Mesothelial cell of epicardium (in vitro differentiated cells): ENCODE measurements at regions not wholly inside any gene's neighbourhood (a gene's known extent, or its start where the extent isn't known, plus 50 kb on each side); places are given as distances from the start of the nearest gene placed in this dataset.
"Not testable (repeated sequence)": the region's sequence is repeated elsewhere in the genome, so short reads cannot be mapped to it uniquely, and the experiment has no call there.

ENCODE experiments used
- DNase-seq, 2 experiments: peaks; one replicate each; pipeline ENCODE4 v3.0.0; 2021; ENCODE audit warnings: low spot score in 2 of 2; ENCODE audit not compliant: unreplicated experiment in 2 of 2
- H3K27ac Mint-ChIP-seq: 2 replicates; pipeline ENCODE4 v1.8.0; 2021; ENCODE audit warnings: mixed read lengths
- H3K27me3 Mint-ChIP-seq: 2 replicates; pipeline ENCODE4 v1.8.0; 2021; ENCODE audit warnings: low read depth, mixed read lengths
- H3K36me3 Mint-ChIP-seq: 2 replicates; pipeline ENCODE4 v1.8.0; 2021; ENCODE audit warnings: mixed read lengths
- H3K4me1 Mint-ChIP-seq: 2 replicates; pipeline ENCODE4 v1.8.0; 2021; ENCODE audit warnings: mixed read lengths
- H3K4me3 Mint-ChIP-seq: 2 replicates; pipeline ENCODE4 v1.8.0; 2021; ENCODE audit warnings: mild to moderate bottlenecking, moderate library complexity, mixed read lengths
- H3K9me3 Mint-ChIP-seq: 2 replicates; pipeline ENCODE4 v1.8.0; 2021; ENCODE audit warnings: mixed read lengths
- CTCF ChIP-seq: fragments of 200-600 bp; sonication (generic); IDR thresholded peaks from one replicate; pipeline ENCODE4 v1.5.0; 2021; ENCODE audit warnings: antibody characterized with exemption; ENCODE audit not compliant: unreplicated experiment

GRCh38 chr3:191680989-191681597, 220.1 kb downstream of the PYDC2 start:
- Mint-ChIP-seq H3K4me1 (peaks cover 17% of the 10 kb centered on the region), H3K27ac (no peak overlapping the region), H3K27me3 (no peaks in the 10 kb centered on the region), H3K9me3 (no peaks in the 10 kb centered on the region), H3K4me3 (no peak overlapping the region), H3K36me3 (no peaks in the 10 kb centered on the region)
- DNase-seq, result no peak
- TF ChIP-seq CTCF, result no peak

DNA sequence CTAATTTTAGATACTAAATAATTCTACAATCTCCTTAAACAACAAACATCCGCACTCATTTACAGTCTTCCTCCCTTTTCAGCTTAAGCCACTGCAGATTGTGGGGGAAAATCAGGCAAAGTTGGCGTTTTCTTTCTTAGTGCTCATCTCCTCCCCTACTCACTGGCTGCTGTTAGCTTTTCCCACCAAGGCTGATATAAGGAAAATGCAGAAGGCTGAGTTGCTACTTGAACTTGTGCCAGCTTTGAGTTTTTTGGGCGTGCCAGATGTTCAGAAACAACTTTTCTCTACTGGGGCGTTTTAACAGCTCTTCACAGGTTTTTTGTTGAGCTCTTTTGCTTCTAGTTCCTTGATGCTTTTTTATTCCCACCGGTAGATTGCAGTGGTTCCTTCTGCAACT, 222.0 kb downstream of the PYDC2 start:
- Mint-ChIP-seq H3K27ac (no peak overlapping the region), H3K4me1 (peaks cover 17% of the 10 kb centered on the region), H3K27me3 (no peaks in the 10 kb centered on the region), H3K9me3 (peaks cover 3% of the 10 kb centered on the region), H3K36me3 (no peaks in the 10 kb centered on the region), H3K4me3 (no peak overlapping the region)
- DNase-seq, result no peak
- TF ChIP-seq CTCF, result no peak

DNA sequence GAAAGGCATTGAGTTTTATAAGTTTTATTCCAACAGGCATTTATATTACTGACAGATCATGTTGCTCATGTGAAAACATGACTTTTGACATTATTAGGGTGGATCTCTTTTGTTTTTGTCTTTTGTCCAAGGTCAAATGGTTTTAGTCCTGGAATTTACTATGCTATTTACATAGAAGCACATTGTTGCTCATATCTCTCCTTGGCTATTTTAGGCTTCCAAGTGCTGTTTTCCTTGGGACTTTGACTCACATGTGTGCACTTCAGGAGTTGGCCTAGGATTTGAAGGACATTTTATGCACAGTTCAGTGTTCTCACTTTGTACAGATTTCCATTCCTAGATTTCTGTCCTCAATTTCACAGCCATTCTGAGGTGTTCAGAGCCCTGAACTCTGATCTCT, 225.7 kb downstream of the PYDC2 start:
- no peaks in the 10 kb centered on the region for H3K27me3 Mint-ChIP-seq
- no peak for TF ChIP-seq CTCF
- H3K36me3 Mint-ChIP-seq, result no peaks in the 10 kb centered on the region
- H3K4me1 Mint-ChIP-seq, result peaks cover 11% of the 10 kb centered on the region
- H3K4me3 Mint-ChIP-seq, result no peak overlapping the region
- DNase-seq, result no peak
- H3K9me3 Mint-ChIP-seq, result peaks cover 8% of the 10 kb centered on the region
- no peak overlapping the region for H3K27ac Mint-ChIP-seq

DNA sequence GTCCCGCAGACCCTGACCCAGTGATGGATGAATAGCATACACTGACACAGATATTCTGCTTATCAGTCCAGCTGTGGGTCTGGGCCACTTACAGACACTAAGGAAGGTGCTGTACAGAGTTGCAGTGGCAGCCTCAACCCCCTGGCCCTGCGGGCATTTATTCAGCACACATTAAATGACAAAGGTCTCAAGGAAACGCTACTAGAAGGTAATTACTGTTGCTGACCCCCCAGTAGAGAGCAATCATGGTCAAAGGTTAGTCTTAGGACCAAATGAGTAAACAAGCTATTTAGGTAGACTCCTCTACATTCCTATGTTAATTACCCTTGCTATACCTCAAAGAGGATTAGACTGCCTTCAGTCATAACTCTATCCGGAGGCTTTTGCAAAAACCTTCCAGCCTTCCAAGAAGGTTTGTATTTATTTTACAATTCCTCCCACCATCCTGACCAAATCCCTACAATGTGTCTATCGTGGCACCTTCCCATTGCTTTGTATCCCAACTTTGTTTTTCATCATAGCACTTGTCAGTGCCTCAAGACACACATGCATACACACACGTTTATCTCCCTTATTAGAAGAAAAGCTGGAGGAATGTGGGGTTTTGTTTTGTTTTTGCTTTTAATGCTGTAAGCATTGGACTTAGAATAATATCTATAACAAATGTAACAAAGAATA, 227.9 kb downstream of the PYDC2 start:
- H3K4me1 Mint-ChIP-seq, result peaks cover 2% of the 10 kb centered on the region
- H3K36me3 Mint-ChIP-seq, result no peaks in the 10 kb centered on the region
- no peak for TF ChIP-seq CTCF
- no peak overlapping the region for H3K27ac Mint-ChIP-seq
- H3K9me3 Mint-ChIP-seq, result peaks cover 8% of the 10 kb centered on the region
- no peak for DNase-seq
- no peak overlapping the region for H3K4me3 Mint-ChIP-seq
- no peaks in the 10 kb centered on the region for H3K27me3 Mint-ChIP-seq

GRCh38 chr3:191691184-191691583, 230.2 kb downstream of the PYDC2 start:
- H3K4me3 Mint-ChIP-seq, H3K27ac Mint-ChIP-seq, H3K9me3 Mint-ChIP-seq, DNase-seq, H3K36me3 Mint-ChIP-seq, H3K4me1 Mint-ChIP-seq, H3K27me3 Mint-ChIP-seq: not testable (repeated sequence)

DNA sequence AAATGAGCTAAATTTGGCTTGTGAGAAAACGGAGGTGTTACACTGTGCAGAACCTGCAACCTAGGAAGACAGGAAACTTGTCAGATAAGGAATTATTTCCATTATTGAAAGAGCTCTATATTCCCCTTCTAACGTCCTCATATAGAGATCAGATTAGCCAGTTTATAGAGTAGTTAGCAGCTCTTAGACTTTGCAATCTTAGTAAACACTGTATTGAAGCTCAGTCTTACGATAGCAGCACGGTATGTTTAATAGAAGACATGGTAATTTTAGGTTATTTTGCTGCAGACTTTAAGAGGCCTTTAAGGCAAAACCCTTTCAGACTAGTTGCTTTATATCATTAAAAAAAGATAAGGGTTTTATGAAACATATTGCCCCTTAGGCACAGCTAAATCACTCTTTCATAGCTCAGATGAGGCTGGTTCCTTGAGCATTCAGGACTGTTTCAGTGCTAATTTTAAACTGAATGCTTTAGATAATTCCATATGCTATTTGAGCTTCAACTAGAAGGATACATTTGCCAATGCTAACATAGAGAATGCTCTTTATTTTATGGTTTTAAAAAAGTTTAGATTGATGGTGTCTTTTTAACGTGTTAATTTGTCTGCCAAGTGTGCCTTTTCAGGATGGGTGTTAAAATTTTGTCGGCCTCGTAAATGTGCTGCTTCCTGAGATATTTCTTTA, 234.3 kb downstream of the PYDC2 start:
- H3K9me3 Mint-ChIP-seq, result peaks cover 7% of the 10 kb centered on the region
- no peak for TF ChIP-seq CTCF
- H3K27me3 Mint-ChIP-seq, result no peaks in the 10 kb centered on the region
- no peak overlapping the region for H3K4me3 Mint-ChIP-seq
- no peaks in the 10 kb centered on the region for H3K36me3 Mint-ChIP-seq
- no peak for DNase-seq
- no peak overlapping the region for H3K27ac Mint-ChIP-seq
- peaks cover 9% of the 10 kb centered on the region for H3K4me1 Mint-ChIP-seq
